Left lobe of liver (tissue), 2 donors: ENCODE measurements at regions not wholly inside any gene's neighbourhood (a gene's known extent, or its start where the extent isn't known, plus 50 kb on each side); places are given as distances from the start of the nearest gene placed in this dataset.
"Not testable (repeated sequence)": the region's sequence is repeated elsewhere in the genome, so short reads cannot be mapped to it uniquely, and the experiment has no call there.

ENCODE experiments used
- ATAC-seq: fragments of 200-7000 bp; cut with Tn5 transposase; one replicate; pipeline ENCODE4 v1.9.1; 2020; ENCODE audit warnings: mild to moderate bottlenecking, moderate library complexity
- DNase-seq: peaks from one replicate; pipeline ENCODE4 v3.0.0-alpha.2; 2020; ENCODE audit warnings: low spot score
- donor health status: DM: no; HTN: no; CAD: no; lungs with moderate emphysema.
- donor health status: DM: no; HTN: yes; CAD: no.

DNA sequence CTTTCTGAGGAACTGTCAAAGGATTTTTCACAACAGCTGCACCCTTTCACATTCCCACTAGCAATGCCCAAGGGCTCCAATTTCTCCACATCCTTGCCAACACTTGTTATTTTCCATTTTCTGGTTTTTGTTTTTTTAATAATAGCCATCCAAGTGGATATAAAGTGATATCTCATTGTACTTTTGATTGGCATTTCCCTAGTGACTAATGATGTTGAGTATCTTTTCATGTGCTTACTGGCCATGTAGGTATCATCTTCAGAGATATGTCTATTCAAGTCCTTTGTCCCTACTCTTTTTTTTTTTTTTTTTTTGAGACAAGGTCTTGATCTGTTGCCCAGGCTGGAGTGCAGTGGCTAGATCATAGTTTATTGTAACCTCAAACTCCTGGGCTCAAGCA is 115.8 kb upstream of the HAND1 start:
- no peak for ATAC-seq
- no peak for DNase-seq

- DNase-seq = no peak
- ATAC-seq = no peak
Measured at GRCh38 chr5:154593071-154593470, 115.0 kb upstream of the HAND1 start.

GRCh38 chr5:154590093-154590724 is 112.2 kb upstream of the HAND1 start:
- DNase-seq (no peak), ATAC-seq (no peak)

DNA sequence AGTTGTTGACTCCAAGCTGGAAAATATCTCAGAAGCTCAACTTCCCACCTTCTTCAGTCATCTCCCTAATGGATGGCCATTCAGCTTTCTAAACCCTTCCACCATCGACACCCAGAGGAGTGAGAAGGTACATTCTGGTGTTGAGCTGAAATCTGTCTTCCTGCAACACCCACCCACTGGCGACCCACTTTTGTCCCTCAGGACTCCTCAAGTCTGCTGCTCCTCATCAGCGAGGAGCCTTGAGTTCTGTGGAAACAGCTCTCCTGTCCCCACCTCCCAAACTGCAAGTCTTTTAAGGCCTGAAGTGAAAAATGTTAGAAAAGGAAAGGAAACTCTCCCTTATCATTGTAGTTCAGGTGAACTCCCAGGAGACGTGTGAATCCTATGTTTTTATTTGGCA is 111.5 kb upstream of the HAND1 start:
- ATAC-seq (no peak), DNase-seq (no peak)

DNA sequence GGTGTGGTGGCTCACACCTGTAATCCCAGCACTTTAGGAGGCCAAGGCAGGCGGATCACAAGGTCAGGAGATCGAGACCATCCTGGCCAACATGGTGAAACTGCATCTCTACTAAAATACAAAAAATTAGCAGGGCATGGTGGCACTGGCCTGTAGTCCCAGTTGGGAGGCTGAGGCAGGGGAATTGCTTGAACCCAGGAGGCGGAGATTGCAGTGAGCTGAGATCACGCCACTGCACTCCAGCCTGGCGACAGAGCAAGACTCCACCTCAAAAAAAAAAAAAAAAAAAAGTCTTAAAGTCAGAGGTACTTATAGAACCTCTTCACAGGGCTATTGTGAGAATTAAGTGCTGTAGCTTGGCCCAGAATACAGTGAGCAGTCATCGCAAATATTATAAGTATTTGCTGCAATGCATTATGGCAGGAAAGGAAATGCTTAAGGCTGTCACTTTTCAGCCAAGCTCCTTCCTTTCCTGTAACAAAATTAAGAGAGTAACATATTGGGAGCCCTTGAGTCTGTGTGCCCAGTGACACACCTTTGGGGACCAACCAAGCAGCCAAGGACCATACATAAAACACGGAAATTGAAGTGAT is 110.9 kb upstream of the HAND1 start:
- not testable (repeated sequence) for ATAC-seq, DNase-seq

GRCh38 chr5:154588091-154588774 is 110.2 kb upstream of the HAND1 start:
- ATAC-seq = no peak
- DNase-seq = no peak

- ATAC-seq = no peak
- DNase-seq = no peak
Measured at GRCh38 chr5:154587123-154588026, 109.3 kb upstream of the HAND1 start.

GRCh38 chr5:154583671-154584177 is 105.7 kb upstream of the HAND1 start:
- no peak for ATAC-seq
- no peak for DNase-seq

DNA sequence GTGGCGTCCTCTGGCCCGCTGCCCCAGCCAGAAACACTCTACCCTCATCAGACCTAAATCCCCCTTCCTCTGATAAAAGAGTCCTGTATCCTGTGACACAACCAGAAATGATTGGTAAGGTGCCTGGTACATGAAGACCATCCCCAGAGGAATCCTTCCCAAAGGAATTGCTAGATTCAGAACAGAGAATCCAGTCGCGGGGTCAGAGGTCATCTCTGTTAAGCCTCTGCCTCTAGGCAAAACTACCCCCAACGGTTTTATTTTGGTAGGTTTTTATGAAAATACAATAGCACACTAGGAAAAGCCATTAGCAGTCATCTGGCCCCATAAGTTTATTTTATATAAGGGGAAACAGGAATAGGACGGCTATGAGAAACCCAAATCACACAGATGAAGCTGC is 102.4 kb upstream of the HAND1 start:
- no peak for ATAC-seq
- no peak for DNase-seq

DNA sequence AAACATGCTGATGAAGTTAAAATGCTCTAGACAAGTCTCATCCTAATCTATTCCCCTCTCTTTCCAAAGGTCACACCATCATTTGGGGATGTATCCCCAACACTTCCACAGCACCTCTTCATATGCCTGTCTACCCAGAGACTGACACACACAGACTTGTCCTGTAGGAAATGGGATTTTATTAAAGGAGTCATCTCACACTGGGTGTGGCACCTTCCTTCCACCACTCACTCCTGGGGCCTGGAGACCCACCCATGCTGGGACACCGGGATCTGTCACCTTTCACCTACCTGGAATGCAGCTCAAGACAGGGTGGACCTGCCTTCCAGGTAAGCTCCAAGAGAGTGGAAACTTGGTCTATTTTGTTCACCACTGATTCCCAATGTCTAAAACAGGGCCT is 99.4 kb upstream of the HAND1 start:
- no peak for DNase-seq
- no peak for ATAC-seq

DNA sequence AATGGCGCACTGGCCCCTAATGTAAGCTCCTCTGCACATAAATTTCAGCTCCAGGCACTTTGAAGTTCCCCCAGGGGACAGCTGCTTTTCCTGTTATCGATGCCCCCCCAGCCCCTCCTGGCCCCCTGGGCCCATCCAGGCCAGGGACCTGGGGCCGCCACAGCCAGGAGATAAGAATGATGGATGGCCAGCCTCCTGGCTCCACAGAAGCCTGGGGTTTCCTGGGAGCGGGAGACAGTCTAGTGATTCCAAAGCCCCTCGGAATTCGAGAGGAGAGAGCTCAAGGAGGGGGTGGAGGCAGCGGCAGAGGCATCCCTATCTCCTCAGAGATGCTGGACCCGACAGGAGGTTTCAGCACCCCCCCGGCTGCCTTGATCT is 98.4 kb upstream of the HAND1 start:
- no peak for ATAC-seq
- no peak for DNase-seq

GRCh38 chr5:154575546-154576428 is 97.8 kb upstream of the HAND1 start:
- ATAC-seq = no peak
- no peak for DNase-seq

GRCh38 chr5:154573011-154573410 is 95.0 kb upstream of the HAND1 start:
- no peak for DNase-seq
- no peak for ATAC-seq

- ATAC-seq = no peak
- DNase-seq = no peak
Measured at GRCh38 chr5:154571325-154572035, 93.5 kb upstream of the HAND1 start.

GRCh38 chr5:154570572-154571324 is 92.7 kb upstream of the HAND1 start:
- no peak for ATAC-seq
- no peak for DNase-seq

- ATAC-seq = no peak
- DNase-seq = no peak
Measured at GRCh38 chr5:154568589-154568988, 90.6 kb upstream of the HAND1 start.

GRCh38 chr5:154567155-154567554 is 89.1 kb upstream of the HAND1 start:
- DNase-seq = no peak
- ATAC-seq = no peak

GRCh38 chr5:154566146-154566680 is 88.2 kb upstream of the HAND1 start:
- ATAC-seq = no peak

GRCh38 chr5:154565123-154565522 is 87.1 kb upstream of the HAND1 start:
- DNase-seq (no peak), ATAC-seq (no peak)

More at GRCh38 chr5:154566146-154566680, 88.2 kb upstream of the HAND1 start:
- no peak for DNase-seq
